Aorta (tissue), 5 donors: ENCODE measurements at regions not wholly inside any gene's neighbourhood (a gene's known extent, or its start where the extent isn't known, plus 50 kb on each side); places are given as distances from the start of the nearest gene placed in this dataset.
"Not testable (repeated sequence)": the region's sequence is repeated elsewhere in the genome, so short reads cannot be mapped to it uniquely, and the experiment has no call there.

ENCODE experiments used
- ATAC-seq: fragments of 200-7000 bp; cut with Tn5 transposase; one replicate; pipeline ENCODE4 v1.9.1; 2022; ENCODE audit warnings: moderate library complexity; ENCODE audit not compliant: low FRiP score
- DNase-seq, 2 donors: peaks; one replicate each; pipeline ENCODE4 v3.0.0-alpha.2; 2020
- H3K27ac ChIP-seq, 2 donors: one replicate each; pipeline ENCODE4 v1.5.1; 2013; ENCODE audit warnings: low read length in 2 of 2, mild to moderate bottlenecking in 2 of 2, moderate library complexity in 2 of 2, control low read depth in 1 of 2, inconsistent platforms in 1 of 2, low read depth in 1 of 2
- H3K27me3 ChIP-seq, 2 donors: one replicate each; pipeline ENCODE4 v1.6.1; 2013; ENCODE audit warnings: control low read depth in 1 of 2, low read length in 1 of 2, mild to moderate bottlenecking in 1 of 2, moderate library complexity in 1 of 2; ENCODE audit not compliant: insufficient read depth in 2 of 2, control insufficient read depth in 1 of 2
- H3K36me3 ChIP-seq, 2 donors: one replicate each; pipeline ENCODE4 v1.6.1; 2013; ENCODE audit warnings: control low read depth in 1 of 2, low read length in 1 of 2, mild to moderate bottlenecking in 1 of 2; ENCODE audit not compliant: insufficient read depth in 2 of 2, control insufficient read depth in 1 of 2
- H3K4me1 ChIP-seq, 2 donors: one replicate each; pipeline ENCODE4 v1.6.1; 2013; ENCODE audit warnings: low read length in 2 of 2, control low read depth in 1 of 2, mild to moderate bottlenecking in 1 of 2, moderate library complexity in 1 of 2; ENCODE audit not compliant: insufficient read depth in 2 of 2, control insufficient read depth in 1 of 2
- H3K4me3 ChIP-seq, 2 donors: one replicate each; pipeline ENCODE4 v1.5.1; 2013; ENCODE audit warnings: low read length in 2 of 2, control low read depth in 1 of 2, mild to moderate bottlenecking in 1 of 2
- H3K9me3 ChIP-seq: one replicate; pipeline ENCODE4 v1.6.1; 2013; ENCODE audit warnings: mild to moderate bottlenecking, low read length; ENCODE audit not compliant: control insufficient read depth
- WGBS, 2 donors: extraction: QIAGEN DNeasy Blood & Tissue Kit; methylation state at CpG; one replicate each; pipeline ENCODE4 v1.1.7; 2013; 5-methylcytosine and 5-hydroxymethylcytosine counted together
- intact Hi-C, 2 donors: fragments of 100-400 bp; cut with DNase I; formaldehyde crosslinking; loops; one replicate each; pipeline versions ENCODE4 v1.14.2 to v1.15.0; 2022
- donor health status: healthy with polysubstance abuse.
- donor health status: Bipolar disorder and iron deficiency.
- donor health status: DM: no; HTN: no; CAD: no.
- donor health status: DM: no; HTN: no; CAD: no.
- donor health status: DM: yes; HTN: yes; CAD: no.

DNA sequence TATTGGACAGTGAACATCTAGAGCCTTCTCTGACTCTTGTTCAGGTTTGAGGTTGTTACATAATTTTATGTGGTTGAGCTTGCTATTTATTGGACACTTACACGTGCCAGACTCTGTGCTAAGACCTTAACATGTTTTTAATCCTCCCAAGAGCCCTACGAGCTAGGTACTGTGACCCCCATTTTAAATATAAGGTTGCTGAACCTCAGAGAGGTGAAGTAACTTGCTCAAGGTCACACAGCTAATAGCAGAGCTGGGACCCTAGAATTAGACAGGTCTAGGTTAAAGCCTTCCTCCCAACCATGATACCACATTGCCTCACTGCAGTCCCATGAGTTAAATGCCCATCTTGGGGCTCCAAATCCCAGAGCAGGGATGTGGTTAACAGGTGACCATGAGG, 135.7 kb upstream of the PITX1 start:
- intact Hi-C loops, result no loop called here
- H3K4me1 ChIP-seq, result no peaks in the 10 kb centered on the region
- no peaks in the 10 kb centered on the region for H3K36me3 ChIP-seq
- H3K9me3 ChIP-seq, result no peaks in the 10 kb centered on the region
- 44 to 47% methylated on average over 2 of the region's 2 CpGs for WGBS, 2 donors
- ATAC-seq, result no peak
- no peaks in the 10 kb centered on the region for H3K27me3 ChIP-seq
- DNase-seq, result no peak
- H3K27ac ChIP-seq, result no peak overlapping the region
- H3K4me3 ChIP-seq, result no peak overlapping the region

DNA sequence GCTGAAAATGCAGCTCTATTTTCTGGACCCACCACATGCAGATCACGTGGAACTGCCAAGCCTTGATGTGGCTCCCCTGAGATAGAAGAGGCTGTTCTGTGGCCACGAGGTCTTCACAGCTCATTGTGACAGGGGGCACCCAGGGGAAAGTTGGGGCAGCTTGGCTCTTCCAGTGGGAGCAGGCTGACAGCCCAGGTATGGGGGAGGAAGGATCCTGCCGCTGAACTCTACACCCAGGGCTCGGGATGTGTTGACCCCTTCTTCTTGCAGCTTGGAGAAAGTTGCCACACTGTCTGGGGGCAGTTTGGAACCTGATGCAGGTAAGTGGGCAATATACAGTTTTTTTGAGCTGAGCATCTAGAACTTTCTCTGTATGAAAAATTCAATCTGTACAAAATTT, 133.6 kb upstream of the PITX1 start:
- no peak overlapping the region for H3K4me3 ChIP-seq
- no peaks in the 10 kb centered on the region for H3K4me1 ChIP-seq
- H3K36me3 ChIP-seq, result no peaks in the 10 kb centered on the region
- ATAC-seq (no peak), DNase-seq (no peak)
- H3K9me3 ChIP-seq, result no peaks in the 10 kb centered on the region
- intact Hi-C loops, result no loop called here
- H3K27ac ChIP-seq, result no peak overlapping the region
- 57 to 64% methylated on average over 4 of the region's 4 CpGs for WGBS, 2 donors
- no peaks in the 10 kb centered on the region for H3K27me3 ChIP-seq

DNA sequence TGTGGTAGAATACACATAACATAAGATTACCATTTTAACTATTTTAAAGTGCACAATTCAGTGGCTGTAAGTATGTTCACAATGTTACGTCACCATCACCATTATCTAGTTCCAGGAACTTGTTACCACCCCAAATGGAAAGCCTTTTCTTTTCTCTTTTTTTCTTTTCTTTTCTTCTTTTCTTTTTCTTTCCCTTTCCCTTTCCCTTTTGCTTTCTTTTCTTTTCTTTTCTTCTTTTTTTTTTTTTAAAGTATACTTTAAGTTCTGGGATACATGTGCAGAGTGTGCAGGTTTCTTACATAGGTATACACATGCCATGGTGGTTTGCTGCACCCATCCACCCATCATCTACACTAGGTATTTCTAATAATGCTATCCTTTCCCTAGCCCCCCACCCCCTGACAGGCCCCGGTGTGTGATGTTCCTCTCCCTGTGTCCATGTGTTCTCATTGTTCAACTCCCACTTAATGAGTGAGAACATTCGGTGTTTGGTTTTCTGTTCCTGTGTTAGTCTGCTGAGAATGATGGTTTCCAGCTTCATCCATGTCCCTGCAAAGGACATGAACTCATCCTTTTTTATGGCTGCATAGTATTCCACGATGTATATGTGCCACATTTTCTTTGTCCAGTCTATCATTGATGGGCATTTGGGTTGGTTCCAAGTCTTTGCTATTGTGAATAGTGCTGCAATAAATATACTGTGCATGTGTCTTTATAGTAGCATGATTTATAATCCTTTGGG, 131.0 kb upstream of the PITX1 start:
- H3K27ac ChIP-seq, intact Hi-C loops, ATAC-seq, H3K27me3 ChIP-seq, DNase-seq, H3K4me1 ChIP-seq, H3K4me3 ChIP-seq, H3K9me3 ChIP-seq, H3K36me3 ChIP-seq: not testable (repeated sequence)
- WGBS, 2 donors, result 83 to 86% methylated on average over 4 of the region's 4 CpGs

DNA sequence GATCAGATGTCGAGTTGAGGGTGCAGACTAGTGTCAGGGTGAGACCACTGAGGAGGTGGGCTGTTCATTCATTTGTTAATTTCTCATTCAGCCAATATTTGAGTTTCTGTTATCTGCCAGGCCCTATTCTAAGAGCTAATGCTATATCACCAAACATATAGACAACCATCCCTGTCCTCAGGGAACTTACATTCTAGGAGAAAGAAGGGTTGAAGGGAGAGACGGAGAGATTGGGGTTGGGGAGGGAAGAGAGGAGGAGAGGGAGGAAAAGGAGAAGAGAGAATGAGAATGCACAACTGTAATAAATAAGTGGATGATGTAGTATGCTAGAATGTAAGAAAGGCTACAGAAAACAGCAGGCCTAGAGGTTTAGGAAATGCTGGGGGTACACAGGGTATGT, 129.9 kb upstream of the PITX1 start:
- DNase-seq, result no peak

DNA sequence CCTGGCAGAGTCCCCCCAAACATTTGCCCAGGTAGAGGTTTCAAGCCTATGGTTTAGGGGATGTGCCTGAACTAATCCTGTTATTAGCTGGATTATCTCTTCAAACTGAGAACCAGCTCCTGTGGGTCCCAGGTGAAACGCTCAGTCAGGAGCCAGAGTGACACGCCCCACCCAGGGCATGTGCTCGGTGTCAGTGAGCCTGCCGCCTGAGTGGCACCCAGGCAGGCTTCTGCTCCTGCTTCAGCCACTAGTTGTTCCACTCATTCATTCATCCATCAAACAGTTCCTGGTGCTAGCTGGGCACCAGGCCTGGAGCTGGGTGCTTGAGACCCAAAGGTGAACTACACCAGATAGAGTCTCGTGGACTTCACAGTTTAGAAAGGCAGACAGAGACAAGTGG, 129.4 kb upstream of the PITX1 start:
- 89 to 90% methylated on average over 5 of the region's 5 CpGs for WGBS, 2 donors
- Histone ChIP-seq H3K4me3 (no peak overlapping the region), H3K9me3 (peaks cover 3% of the 10 kb centered on the region), H3K4me1 (no peaks in the 10 kb centered on the region), H3K36me3 (no peaks in the 10 kb centered on the region), H3K27ac (no peak overlapping the region), H3K27me3 (no peaks in the 10 kb centered on the region)
- intact Hi-C loops, result no loop called here
- DNase-seq (no peak), ATAC-seq (no peak)

More for the DNA sequence above, 129.9 kb upstream of the PITX1 start:
- intact Hi-C loops, result no loop called here
- no peak for ATAC-seq
- H3K27ac ChIP-seq, result no peak overlapping the region
- no peaks in the 10 kb centered on the region for H3K27me3 ChIP-seq
- H3K36me3 ChIP-seq, result no peaks in the 10 kb centered on the region
- peaks cover 3% of the 10 kb centered on the region for H3K9me3 ChIP-seq
- H3K4me3 ChIP-seq, result no peak overlapping the region
- 88 to 92% methylated on average over 2 of the region's 2 CpGs for WGBS, 2 donors
- no peaks in the 10 kb centered on the region for H3K4me1 ChIP-seq

DNA sequence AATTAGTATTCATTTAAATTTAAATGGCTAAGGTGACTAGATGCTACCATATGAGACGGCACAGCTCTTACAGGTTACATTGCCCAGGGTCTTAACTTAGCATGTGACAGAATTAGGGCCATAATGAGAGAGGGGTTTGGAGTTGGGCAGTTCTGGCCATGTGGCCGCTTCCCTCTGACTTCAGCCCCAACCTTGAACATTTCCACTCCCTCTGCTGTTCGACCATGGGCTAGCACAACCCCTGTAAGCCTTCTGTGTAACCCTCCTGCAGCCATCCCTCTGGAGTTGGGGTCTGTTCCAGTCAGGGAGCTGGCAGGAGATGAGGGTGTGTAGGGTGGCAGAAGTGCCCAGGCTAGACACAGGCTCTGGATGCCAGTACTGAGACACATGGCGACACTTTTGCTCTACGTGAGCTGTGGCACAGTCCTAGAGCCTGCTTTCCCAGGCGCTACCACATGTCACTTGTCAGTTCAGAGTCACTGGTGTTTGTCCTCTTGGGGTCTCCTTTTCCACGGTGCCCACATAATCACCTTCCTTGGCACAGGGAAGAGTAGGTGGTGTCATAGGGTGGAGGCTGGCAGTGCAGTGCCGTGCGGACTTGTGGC, 128.7 kb upstream of the PITX1 start:
- Histone ChIP-seq H3K27me3 (no peaks in the 10 kb centered on the region), H3K27ac (no peak overlapping the region), H3K4me3 (no peak overlapping the region), H3K4me1 (no peaks in the 10 kb centered on the region), H3K9me3 (peaks cover 3% of the 10 kb centered on the region), H3K36me3 (no peaks in the 10 kb centered on the region)
- DNase-seq (no peak), ATAC-seq (no peak)
- WGBS, 2 donors, result 70 to 72% methylated on average over 9 of the region's 9 CpGs
- intact Hi-C loops, result no loop called here

DNA sequence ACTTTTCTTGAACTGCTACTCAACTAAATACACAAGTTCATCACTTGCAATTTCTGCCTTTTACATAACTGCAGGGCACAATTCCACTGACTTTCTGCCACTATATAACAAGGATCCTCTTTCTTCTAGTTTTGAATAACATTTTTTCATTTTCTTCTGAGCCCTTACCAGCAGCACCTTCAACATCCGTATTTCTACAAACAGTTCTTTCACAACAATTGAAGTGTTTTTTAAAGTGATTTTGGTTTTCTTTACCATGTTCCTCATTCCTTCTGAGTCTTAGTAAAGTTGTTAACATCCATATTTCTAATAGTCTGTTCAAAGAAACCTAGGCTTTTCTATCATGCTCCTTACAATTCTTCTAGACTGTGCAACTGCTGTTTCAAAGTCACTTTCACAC, 127.2 kb upstream of the PITX1 start:
- Histone ChIP-seq H3K4me1 (no peaks in the 10 kb centered on the region), H3K9me3 (peaks cover 9% of the 10 kb centered on the region), H3K27ac (no peak overlapping the region), H3K27me3 (no peaks in the 10 kb centered on the region), H3K36me3 (no peaks in the 10 kb centered on the region), H3K4me3 (no peak overlapping the region)
- intact Hi-C loops, result no loop called here
- DNase-seq, result no peak
- no peak for ATAC-seq
- WGBS, 2 donors, result 57 to 81% methylated on average over 1 of the region's 1 CpG

DNA sequence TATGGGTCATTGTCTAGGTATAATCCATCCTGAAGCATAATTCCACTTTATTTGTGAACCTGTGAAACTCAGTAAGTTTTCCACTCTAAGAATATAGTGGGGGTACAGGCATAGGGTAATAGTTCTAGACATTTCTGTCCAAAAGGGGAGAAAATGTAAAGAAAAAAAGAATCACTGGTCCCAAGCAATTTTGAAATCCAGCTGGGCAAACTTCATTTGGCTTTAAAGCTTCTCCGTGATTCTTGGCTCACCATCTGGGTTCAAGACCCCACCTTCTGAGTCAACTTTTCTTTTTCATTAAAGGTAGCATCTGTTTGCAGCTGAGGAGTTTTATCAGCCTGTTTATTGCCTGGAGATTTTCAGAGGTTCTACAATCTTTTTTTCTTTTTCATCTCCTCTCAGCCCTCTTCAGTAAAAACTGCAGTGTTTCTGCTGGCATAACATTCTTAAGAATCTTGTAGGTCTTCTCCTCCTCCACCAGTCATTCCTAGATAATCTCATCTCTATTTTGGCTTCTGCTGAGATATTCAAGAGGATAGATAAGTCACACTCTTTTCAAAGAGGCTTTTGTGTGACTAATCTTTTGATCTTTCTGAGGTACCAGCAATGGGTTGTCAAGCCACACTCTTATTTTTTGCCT, 126.1 kb upstream of the PITX1 start:
- H3K4me3 ChIP-seq, result no peak overlapping the region
- ATAC-seq (no peak), DNase-seq (no peak)
- no peaks in the 10 kb centered on the region for H3K4me1 ChIP-seq
- intact Hi-C loops, result no loop called here
- H3K36me3 ChIP-seq, result no peaks in the 10 kb centered on the region
- no peaks in the 10 kb centered on the region for H3K27me3 ChIP-seq
- H3K9me3 ChIP-seq, result peaks cover 9% of the 10 kb centered on the region
- 70 to 78% methylated on average over 1 of the region's 1 CpG for WGBS, 2 donors
- H3K27ac ChIP-seq, result no peak overlapping the region

DNA sequence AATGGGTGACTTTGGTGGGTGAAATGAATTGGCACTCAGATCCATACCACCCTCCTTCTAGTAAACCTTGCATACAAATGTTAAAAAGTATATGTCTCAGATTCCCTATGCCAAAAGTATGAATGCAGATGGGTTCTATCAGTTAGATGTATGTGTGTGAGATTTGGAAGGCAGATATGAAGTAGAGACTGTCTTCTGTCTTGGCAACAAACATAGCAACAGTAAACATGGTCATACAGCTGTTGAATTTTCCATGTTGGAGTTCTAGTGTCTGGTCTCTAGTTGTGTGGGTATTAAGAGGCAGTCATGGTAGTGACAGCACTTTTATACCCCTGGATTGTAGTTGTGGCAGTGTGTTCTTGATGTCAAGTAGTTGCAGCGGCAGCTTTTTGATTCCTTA, 125.6 kb upstream of the PITX1 start:
- intact Hi-C loops, result no loop called here
- Histone ChIP-seq H3K27ac (no peak overlapping the region), H3K4me3 (no peak overlapping the region), H3K4me1 (no peaks in the 10 kb centered on the region), H3K9me3 (peaks cover 9% of the 10 kb centered on the region), H3K36me3 (no peaks in the 10 kb centered on the region), H3K27me3 (no peaks in the 10 kb centered on the region)
- DNase-seq, result no peak
- no peak for ATAC-seq
- WGBS, 2 donors, result 91 to 100% methylated on average over 1 of the region's 1 CpG
